Cardiac muscle cell (in vitro differentiated cells and primary cell): ENCODE measurements at regions not wholly inside any gene's neighbourhood (a gene's known extent, or its start where the extent isn't known, plus 50 kb on each side); places are given as distances from the start of the nearest gene placed in this dataset.

Source experiments
- DNase-seq, 2 donors: peaks; one replicate each; pipeline versions ENCODE4 v3.0.0 to v3.0.0-alpha.2; 2010 to 2017; ENCODE audit warnings: low read depth in 1 of 2, low spot score in 1 of 2
- H3K27ac ChIP-seq: fragments of 200-600 bp; sonication (generic); 2 replicates; pipeline ENCODE4 v1.5.1; 2016
- H3K27me3 ChIP-seq: fragments of 200-600 bp; sonication (generic); 2 replicates; pipeline ENCODE4 v1.6.0; 2016; ENCODE audit warnings: control low read depth
- H3K36me3 ChIP-seq: fragments of 200-600 bp; sonication (generic); 2 replicates; pipeline ENCODE4 v1.5.1; 2016; ENCODE audit warnings: control low read depth
- H3K4me1 ChIP-seq: fragments of 200-600 bp; sonication (generic); 2 replicates; pipeline ENCODE4 v1.8.1; 2017; ENCODE audit warnings: low read depth, mild to moderate bottlenecking, mixed run types
- H3K4me3 ChIP-seq: fragments of 200-600 bp; sonication (generic); 2 replicates; pipeline ENCODE4 v1.5.1; 2016; ENCODE audit warnings: mild to moderate bottlenecking
- H3K9me3 ChIP-seq: fragments of 200-600 bp; sonication (generic); 2 replicates; pipeline ENCODE4 v1.5.1; 2017; ENCODE audit warnings: low read depth, mild to moderate bottlenecking, control low read depth
- TF ChIP-seq, protein P1 (sequence below): IDR thresholded peaks from 2 replicates; pipeline ENCODE4 v1.5.1; 2012; ENCODE audit warnings: low read depth, mild to moderate bottlenecking, low read length

DNA sequence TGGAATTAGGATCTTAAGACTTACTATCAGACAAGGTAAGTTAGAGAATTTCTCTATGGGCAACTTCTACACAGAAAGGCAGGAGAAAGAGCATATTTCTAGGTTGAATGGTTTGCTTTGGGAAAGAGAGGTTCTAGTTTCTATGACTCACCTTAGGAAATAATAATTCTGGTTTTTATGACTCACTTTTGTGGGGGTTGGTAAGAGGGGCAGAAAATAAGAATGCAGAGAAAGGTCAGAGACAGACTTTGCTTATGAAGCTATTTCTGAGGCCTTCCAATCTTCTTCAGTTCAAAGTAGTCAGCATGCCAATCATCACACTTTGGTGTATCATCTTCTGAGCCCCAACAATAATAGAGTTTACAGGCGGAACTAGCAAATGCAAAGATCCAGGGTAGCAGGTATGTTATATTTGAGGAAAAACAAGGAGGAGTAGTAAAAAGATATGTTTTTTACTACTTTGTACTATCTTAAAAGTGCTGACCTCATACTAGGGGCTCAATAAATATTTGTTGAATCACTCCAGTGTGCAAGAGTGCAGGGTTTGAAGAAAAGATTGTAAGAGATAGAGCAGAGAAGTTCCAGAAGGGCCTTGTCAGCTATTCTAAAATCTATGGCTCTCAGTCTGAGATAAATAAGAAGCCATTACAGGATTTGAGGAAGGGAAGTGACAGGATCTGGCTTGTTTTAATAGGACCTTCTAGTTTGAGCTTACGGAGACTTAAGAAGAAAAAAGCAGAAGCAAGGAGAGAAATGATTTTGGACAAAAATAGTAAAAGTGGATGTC, 56.7 kb upstream of the LRFN5 start:
- Histone ChIP-seq H3K36me3 (no peaks in the 10 kb centered on the region), H3K9me3 (no peaks in the 10 kb centered on the region), H3K4me1 (peaks cover 20% of the 10 kb centered on the region), H3K27ac (peak overlapping the region; percentile 27), H3K27me3 (no peaks in the 10 kb centered on the region), H3K4me3 (no peak overlapping the region)
- TF ChIP-seq, protein P1, sequence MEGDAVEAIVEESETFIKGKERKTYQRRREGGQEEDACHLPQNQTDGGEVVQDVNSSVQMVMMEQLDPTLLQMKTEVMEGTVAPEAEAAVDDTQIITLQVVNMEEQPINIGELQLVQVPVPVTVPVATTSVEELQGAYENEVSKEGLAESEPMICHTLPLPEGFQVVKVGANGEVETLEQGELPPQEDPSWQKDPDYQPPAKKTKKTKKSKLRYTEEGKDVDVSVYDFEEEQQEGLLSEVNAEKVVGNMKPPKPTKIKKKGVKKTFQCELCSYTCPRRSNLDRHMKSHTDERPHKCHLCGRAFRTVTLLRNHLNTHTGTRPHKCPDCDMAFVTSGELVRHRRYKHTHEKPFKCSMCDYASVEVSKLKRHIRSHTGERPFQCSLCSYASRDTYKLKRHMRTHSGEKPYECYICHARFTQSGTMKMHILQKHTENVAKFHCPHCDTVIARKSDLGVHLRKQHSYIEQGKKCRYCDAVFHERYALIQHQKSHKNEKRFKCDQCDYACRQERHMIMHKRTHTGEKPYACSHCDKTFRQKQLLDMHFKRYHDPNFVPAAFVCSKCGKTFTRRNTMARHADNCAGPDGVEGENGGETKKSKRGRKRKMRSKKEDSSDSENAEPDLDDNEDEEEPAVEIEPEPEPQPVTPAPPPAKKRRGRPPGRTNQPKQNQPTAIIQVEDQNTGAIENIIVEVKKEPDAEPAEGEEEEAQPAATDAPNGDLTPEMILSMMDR = no peak
- peak; percentile 2 to 50 for DNase-seq

DNA sequence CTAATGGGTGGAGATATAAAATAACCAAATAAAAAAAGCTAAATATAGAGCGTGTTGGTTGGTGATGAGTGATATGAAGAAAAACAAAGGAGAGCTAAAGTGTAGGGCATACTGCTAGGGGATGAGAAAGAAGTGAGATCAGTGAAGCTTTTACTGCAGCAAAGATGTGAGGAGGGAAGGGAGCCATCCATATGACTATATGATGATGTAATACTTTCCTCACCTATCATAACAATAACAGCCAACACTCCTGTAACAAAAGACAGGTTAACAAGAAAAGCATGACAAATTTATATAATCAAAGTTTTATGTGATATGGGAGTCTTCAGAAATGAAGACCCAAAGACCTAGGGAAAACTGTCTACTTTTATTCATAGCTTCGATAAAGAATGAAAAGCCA, 57.4 kb upstream of the LRFN5 start:
- H3K9me3 ChIP-seq = no peaks in the 10 kb centered on the region
- H3K36me3 ChIP-seq = no peaks in the 10 kb centered on the region
- H3K27me3 ChIP-seq = no peaks in the 10 kb centered on the region
- DNase-seq = no peak
- TF ChIP-seq, protein P1 = no peak
- H3K4me3 ChIP-seq = no peak overlapping the region
- H3K4me1 ChIP-seq = peaks cover 20% of the 10 kb centered on the region
- H3K27ac ChIP-seq = no peak overlapping the region

DNA sequence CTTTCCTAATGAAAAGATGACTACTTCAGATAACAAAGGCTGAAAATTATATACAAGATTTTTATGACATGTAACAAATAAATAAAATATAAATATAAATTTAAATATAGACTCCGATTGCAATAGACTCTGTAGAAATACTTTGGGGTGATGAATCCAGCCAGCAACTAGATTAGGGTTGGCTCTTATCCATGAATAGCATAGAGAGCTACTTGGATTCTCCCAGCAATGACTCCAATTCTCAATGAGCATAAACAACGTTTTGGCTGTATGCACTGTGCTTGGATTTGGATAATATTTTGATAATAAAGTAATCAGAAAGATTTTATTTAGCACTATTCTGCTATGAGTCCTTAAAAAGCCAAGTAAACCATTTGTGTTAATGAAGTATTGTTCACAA, 58.0 kb upstream of the LRFN5 start:
- Histone ChIP-seq H3K9me3 (no peaks in the 10 kb centered on the region), H3K27ac (no peak overlapping the region), H3K27me3 (no peaks in the 10 kb centered on the region), H3K36me3 (no peaks in the 10 kb centered on the region), H3K4me3 (no peak overlapping the region), H3K4me1 (peaks cover 20% of the 10 kb centered on the region)
- TF ChIP-seq, protein P1 = no peak
- peak in 1 of 2 donors; percentile 61 for DNase-seq

DNA sequence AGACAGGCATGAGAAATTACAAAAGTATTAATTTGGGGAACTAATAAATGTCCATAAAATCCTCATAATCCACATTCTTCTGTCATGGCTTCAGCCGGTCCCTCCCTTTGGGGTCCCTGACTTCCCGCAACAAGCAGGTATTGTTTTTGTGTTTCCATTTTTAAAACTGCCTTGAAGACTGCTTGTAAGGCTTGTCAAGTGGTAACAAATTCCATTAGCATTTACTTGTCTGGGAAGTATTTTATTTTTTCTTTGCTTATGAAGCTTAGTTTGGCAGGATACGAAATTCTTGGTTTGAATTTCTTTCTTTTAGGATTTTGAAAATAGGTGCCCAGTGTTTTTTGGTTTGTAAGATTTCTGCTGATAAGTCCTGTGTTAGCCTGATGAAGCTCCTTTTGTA, 65.3 kb upstream of the LRFN5 start:
- TF ChIP-seq, protein P1 = no peak
- no peaks in the 10 kb centered on the region for H3K27me3 ChIP-seq
- no peak overlapping the region for H3K4me3 ChIP-seq
- no peaks in the 10 kb centered on the region for H3K4me1 ChIP-seq
- no peak overlapping the region for H3K27ac ChIP-seq
- H3K36me3 ChIP-seq = no peaks in the 10 kb centered on the region
- H3K9me3 ChIP-seq = no peaks in the 10 kb centered on the region
- DNase-seq = no peak

DNA sequence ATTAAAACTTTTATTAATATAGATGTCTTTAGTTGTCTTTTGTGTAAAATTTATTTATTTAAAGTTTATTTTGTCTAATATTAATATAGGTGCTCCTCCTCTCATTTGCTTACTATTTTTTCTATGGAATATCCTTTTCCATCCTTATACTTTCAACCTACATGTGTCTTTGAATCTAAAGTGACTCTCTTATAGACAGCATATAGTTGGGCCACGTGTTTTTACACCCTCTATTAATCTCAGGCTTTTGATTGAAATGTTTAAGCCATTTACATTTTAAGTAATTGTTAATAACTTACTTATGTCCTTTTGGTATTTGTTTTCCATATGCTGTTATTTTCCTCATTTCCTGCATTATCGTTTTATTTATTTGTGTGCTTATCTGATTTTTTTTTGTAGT, 74.4 kb upstream of the LRFN5 start:
- Histone ChIP-seq H3K4me1 (no peaks in the 10 kb centered on the region), H3K27me3 (no peaks in the 10 kb centered on the region), H3K9me3 (no peaks in the 10 kb centered on the region), H3K36me3 (no peaks in the 10 kb centered on the region), H3K27ac (no peak overlapping the region), H3K4me3 (no peak overlapping the region)
- no peak for DNase-seq
- TF ChIP-seq, protein P1 = no peak
